Neuron (in vitro differentiated cells): ENCODE measurements at regions not wholly inside any gene's neighbourhood (a gene's known extent, or its start where the extent isn't known, plus 50 kb on each side); places are given as distances from the start of the nearest gene placed in this dataset.
"Not testable (repeated sequence)": the region's sequence is repeated elsewhere in the genome, so short reads cannot be mapped to it uniquely, and the experiment has no call there.

Source experiments
- H2AFZ ChIP-seq: one replicate; pipeline ENCODE4 v1.6.1; 2013; ENCODE audit warnings: low read depth, mild to moderate bottlenecking, inconsistent platforms, low read length, moderate library complexity
- H3K27me3 ChIP-seq: one replicate; pipeline ENCODE4 v1.6.1; 2013; ENCODE audit warnings: low read length; ENCODE audit not compliant: insufficient read depth
- H3K36me3 ChIP-seq: one replicate; pipeline ENCODE4 v1.6.1; 2013; ENCODE audit warnings: low read length; ENCODE audit not compliant: insufficient read depth
- H3K4me1 ChIP-seq: one replicate; pipeline ENCODE4 v1.6.1; 2013; ENCODE audit warnings: low read length; ENCODE audit not compliant: insufficient read depth
- H3K4me3 ChIP-seq: 2 replicates; pipeline ENCODE4 v1.5.1; 2013; ENCODE audit warnings: mild to moderate bottlenecking, low read length, moderate library complexity
- H3K9me3 ChIP-seq: one replicate; pipeline ENCODE4 v1.6.1; 2013; ENCODE audit warnings: low read length

- H2AFZ ChIP-seq, H3K36me3 ChIP-seq, H3K4me1 ChIP-seq, H3K27me3 ChIP-seq, H3K9me3 ChIP-seq, H3K4me3 ChIP-seq: not testable (repeated sequence)
Measured at GRCh38 chr4:188349569-188349968, 210.3 kb downstream of the TRIML1 start.

- Histone ChIP-seq H2AFZ (no peak overlapping the region), H3K4me3 (no peak overlapping the region), H3K36me3 (no peaks in the 10 kb centered on the region), H3K4me1 (no peaks in the 10 kb centered on the region), H3K27me3 (no peaks in the 10 kb centered on the region), H3K9me3 (no peaks in the 10 kb centered on the region)
Measured at GRCh38 chr4:188363196-188363595, 224.0 kb downstream of the TRIML1 start.

- Histone ChIP-seq H2AFZ (no peak overlapping the region), H3K36me3 (no peaks in the 10 kb centered on the region), H3K27me3 (no peaks in the 10 kb centered on the region), H3K9me3 (no peaks in the 10 kb centered on the region), H3K4me3 (no peak overlapping the region), H3K4me1 (no peaks in the 10 kb centered on the region)
Measured at GRCh38 chr4:188370777-188371176, 231.5 kb downstream of the TRIML1 start.

DNA sequence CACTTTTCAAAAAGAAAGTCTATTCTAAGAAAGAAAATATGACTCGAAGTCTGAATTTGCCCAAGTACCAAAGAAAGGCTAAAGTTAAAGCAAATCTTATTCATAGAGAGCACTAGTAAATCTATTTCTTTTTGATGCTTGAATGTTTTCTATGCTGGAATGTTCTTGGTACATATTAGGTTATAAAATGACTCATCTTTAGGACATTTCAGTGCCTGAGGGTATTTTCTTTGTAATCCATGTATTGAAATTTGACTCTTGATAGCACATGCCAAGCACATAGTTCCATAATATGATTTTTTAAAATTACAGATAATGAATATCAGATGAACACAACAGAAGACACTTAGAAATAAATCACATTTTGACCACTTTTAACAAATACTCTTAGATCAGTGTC lies 232.8 kb downstream of the TRIML1 start:
- H3K9me3 ChIP-seq = peaks cover 6% of the 10 kb centered on the region
- H2AFZ ChIP-seq = no peak overlapping the region
- no peak overlapping the region for H3K4me3 ChIP-seq
- no peaks in the 10 kb centered on the region for H3K27me3 ChIP-seq
- no peaks in the 10 kb centered on the region for H3K36me3 ChIP-seq
- no peaks in the 10 kb centered on the region for H3K4me1 ChIP-seq

DNA sequence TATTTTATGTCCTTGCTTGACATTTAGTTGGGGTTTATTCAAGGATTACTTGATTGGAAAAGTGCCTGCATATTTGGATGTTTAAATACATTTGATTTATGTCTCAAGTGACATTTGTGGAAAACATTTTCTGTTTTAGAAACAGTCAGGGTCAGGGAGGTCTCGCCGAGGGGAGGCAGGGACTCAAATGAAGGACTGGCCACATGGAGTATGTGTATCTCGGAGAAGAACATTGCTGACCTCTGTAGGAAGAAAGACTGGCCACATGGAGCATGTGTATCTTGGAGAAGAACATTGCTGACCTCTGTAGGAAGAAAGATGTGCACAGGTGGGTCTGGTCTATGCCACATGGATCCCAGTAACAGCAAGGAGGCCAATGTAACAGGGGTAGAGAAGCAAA lies 233.6 kb downstream of the TRIML1 start:
- Histone ChIP-seq H3K4me3 (no peak overlapping the region), H3K27me3 (no peaks in the 10 kb centered on the region), H3K36me3 (no peaks in the 10 kb centered on the region), H3K4me1 (no peaks in the 10 kb centered on the region), H3K9me3 (peaks cover 6% of the 10 kb centered on the region), H2AFZ (no peak overlapping the region)

DNA sequence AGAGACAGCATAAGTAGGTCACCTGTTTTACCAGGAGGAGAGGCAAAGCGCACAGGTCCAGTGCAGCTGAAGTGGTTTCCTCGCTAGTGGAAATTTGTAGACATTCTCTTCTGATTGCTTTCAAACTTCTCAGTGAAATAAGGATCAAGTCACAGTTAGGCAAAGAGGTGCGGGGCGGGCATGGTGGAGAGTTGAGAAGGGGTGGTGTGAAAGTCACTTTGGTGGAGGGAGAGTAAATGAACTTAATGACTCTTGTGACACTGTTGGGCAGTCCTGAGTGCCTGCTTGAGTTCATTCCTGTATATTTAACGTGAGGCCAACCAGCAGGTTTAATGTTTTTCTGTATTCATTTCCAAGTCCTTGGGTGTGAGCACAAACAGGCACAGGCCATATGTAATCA lies 235.6 kb downstream of the TRIML1 start:
- Histone ChIP-seq H2AFZ (no peak overlapping the region), H3K36me3 (no peaks in the 10 kb centered on the region), H3K4me1 (no peaks in the 10 kb centered on the region), H3K4me3 (no peak overlapping the region), H3K27me3 (no peaks in the 10 kb centered on the region), H3K9me3 (peaks cover 6% of the 10 kb centered on the region)

- Histone ChIP-seq H3K9me3 (peaks cover 6% of the 10 kb centered on the region), H2AFZ (no peak overlapping the region), H3K4me1 (no peaks in the 10 kb centered on the region), H3K36me3 (no peaks in the 10 kb centered on the region), H3K4me3 (no peak overlapping the region), H3K27me3 (no peaks in the 10 kb centered on the region)
Measured at GRCh38 chr4:188377816-188378215, 238.6 kb downstream of the TRIML1 start.

DNA sequence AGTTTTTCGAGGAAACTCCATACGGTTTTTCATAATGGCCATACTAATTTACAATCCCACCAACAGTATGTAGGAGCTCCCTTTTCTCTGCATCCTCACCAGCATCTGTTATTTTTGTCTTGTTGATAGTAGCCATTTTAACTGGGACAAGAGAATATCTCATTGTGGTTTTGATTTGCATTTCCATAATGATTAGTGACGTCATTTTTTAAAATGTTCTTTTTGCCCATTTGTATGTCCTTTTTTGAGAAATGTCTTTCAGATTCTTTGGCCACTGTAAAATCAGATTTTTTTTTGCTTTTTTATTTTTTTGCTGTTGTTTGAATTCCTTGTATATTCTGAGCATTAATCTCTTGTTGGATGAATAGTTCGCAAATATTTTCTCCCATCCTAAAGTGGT lies 243.9 kb downstream of the TRIML1 start:
- Histone ChIP-seq H3K36me3 (no peaks in the 10 kb centered on the region), H3K4me3 (no peak overlapping the region), H3K4me1 (peaks cover 8% of the 10 kb centered on the region), H2AFZ (no peak overlapping the region), H3K9me3 (no peaks in the 10 kb centered on the region), H3K27me3 (no peaks in the 10 kb centered on the region)

DNA sequence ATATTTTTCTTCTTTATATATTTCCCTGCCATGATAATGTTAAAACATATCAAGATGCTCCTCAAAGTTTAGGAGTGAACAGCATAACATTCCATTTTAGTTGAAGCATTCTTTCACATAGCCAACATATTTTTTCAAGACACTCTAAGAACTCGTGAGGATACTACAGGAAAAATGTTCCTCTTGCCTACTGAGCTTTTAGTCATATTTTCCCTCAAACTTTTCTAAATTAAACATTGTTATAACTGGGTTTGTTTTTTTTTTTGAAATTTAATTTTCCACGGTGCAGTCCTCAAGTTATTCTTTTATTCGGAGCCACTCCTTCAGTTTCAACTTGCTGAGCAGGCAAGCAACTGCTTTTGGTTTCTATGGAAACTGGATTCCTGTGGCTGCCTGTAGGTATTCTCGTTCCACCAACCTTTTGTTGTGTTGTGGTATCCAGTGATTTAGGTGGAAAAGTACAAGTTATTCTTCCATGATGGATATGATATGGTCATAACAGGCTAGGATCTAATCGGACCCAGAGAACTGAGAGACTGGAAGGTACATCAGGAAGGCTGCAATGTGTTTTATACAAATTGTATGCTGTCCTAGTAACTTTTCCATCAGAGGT lies 248.0 kb downstream of the TRIML1 start:
- Histone ChIP-seq H3K9me3 (no peaks in the 10 kb centered on the region), H2AFZ (no peak overlapping the region), H3K36me3 (no peaks in the 10 kb centered on the region), H3K4me3 (no peak overlapping the region), H3K4me1 (peaks cover 8% of the 10 kb centered on the region), H3K27me3 (no peaks in the 10 kb centered on the region)

DNA sequence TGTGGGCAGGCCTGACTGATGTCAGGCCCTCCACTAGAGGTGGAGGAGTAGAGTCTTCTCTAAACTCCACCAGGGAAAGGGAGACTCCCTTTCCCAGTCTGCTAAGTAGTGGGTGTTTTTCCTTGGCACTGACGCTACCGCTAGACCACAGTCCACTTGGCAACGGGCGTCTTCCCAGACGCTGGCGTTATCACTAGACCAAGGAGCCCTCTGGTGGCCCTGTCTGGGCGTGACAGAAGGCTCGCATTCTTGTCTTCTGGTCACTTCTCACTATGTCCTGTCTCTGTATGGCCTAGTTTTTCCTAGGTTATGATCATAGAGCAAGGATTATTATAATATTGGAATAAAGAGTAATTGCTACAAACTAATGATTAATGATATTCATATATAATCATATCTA lies 252.1 kb downstream of the TRIML1 start:
- H3K9me3 ChIP-seq, H3K4me3 ChIP-seq, H2AFZ ChIP-seq, H3K4me1 ChIP-seq, H3K36me3 ChIP-seq, H3K27me3 ChIP-seq: not testable (repeated sequence)

DNA sequence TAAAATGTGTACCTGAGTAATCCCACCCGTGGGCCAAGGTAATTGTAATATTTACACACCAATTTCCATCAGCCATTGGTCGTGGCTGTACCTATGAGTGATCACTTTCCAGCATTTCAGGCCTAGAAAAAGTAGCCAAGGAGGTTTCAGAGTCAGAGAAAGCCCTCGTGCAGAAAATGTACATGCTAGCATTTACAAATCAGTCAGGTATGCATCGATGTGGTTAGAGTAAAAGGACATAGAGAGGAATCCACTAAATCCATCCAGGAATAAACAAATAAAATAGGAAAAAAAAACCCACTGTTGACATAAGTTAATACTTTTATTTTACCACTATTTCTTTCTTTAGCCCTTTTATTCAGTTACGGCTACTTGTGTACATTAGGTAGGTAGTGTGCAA lies 256.8 kb downstream of the TRIML1 start:
- no peak overlapping the region for H2AFZ ChIP-seq

DNA sequence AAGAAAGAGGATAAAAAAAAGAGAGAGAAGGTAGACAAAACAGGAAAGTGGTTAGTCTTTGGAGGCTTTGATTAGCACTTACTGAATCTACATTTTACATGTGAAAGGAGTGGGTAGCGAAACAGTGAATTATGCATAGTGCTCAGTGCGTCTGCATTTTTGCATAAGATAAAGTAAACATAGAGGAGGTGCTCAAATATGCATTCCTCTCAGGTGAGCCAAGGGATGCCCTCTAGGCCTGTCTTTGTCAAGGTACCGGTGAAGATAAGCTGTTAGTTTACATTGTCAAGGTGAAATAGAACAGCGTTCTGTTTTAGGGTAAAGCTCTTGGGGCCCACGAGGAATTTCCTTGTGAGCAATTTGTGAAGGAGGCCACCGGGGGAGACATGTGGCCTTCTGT lies 260.6 kb downstream of the TRIML1 start:
- no peaks in the 10 kb centered on the region for H3K36me3 ChIP-seq
- no peak overlapping the region for H2AFZ ChIP-seq
- H3K4me3 ChIP-seq = no peak overlapping the region
- H3K9me3 ChIP-seq = no peaks in the 10 kb centered on the region
- no peaks in the 10 kb centered on the region for H3K27me3 ChIP-seq
- H3K4me1 ChIP-seq = peaks cover 3% of the 10 kb centered on the region

More for the DNA sequence above, 256.8 kb downstream of the TRIML1 start:
- Histone ChIP-seq H3K36me3 (no peaks in the 10 kb centered on the region), H3K4me3 (no peak overlapping the region), H3K4me1 (peaks cover 3% of the 10 kb centered on the region), H3K9me3 (no peaks in the 10 kb centered on the region), H3K27me3 (no peaks in the 10 kb centered on the region)

DNA sequence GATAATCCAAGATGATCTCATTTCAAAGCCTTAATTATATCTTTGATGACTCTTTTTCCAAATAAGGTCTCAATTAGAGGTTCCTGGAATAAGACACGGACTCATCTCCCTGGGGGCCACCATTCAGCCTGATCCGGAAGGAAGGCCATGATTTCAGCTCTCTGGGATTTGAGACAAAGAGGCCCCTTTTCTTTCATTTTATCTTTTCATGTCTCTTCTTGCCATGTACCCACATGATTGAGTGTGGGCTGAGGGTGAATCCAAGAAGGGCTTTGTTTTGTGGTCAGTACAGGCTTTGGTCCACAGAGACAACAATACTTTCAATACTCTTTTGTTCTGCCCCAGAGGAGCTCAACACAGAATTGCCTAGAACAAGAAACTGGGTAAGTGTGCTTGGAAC lies 261.2 kb downstream of the TRIML1 start:
- Histone ChIP-seq H3K4me3 (no peak overlapping the region), H3K4me1 (peaks cover 3% of the 10 kb centered on the region), H3K36me3 (no peaks in the 10 kb centered on the region), H3K9me3 (no peaks in the 10 kb centered on the region), H2AFZ (no peak overlapping the region), H3K27me3 (no peaks in the 10 kb centered on the region)

GRCh38 chr4:188403272-188403671 lies 264.0 kb downstream of the TRIML1 start:
- peaks cover 3% of the 10 kb centered on the region for H3K4me1 ChIP-seq
- no peak overlapping the region for H3K4me3 ChIP-seq
- H3K27me3 ChIP-seq = no peaks in the 10 kb centered on the region
- no peaks in the 10 kb centered on the region for H3K36me3 ChIP-seq
- H2AFZ ChIP-seq = no peak overlapping the region
- no peaks in the 10 kb centered on the region for H3K9me3 ChIP-seq
